OCI-LY1 (cell line): ENCODE measurements at regions not wholly inside any gene's neighbourhood (a gene's known extent, or its start where the extent isn't known, plus 50 kb on each side); places are given as distances from the start of the nearest gene placed in this dataset.

Experiments used
- EZH2 ChIP-seq: fragments of 200-600 bp; sonication (generic), shearing (Covaris generic); IDR thresholded peaks from 2 replicates; pipeline ENCODE4 v1.8.0; 2017; ENCODE audit warnings: borderline replicate concordance, mixed run types, mild to moderate bottlenecking, antibody characterized with exemption, low read length, moderate library complexity, mixed read lengths
- TF ChIP-seq, protein P1 (sequence below): fragments of 200-600 bp; sonication (generic), shearing (Covaris generic); IDR thresholded peaks from 2 replicates; pipeline ENCODE4 v1.5.1; 2017; ENCODE audit warnings: mild to moderate bottlenecking, antibody characterized with exemption, low read length, moderate library complexity, mixed read lengths

DNA sequence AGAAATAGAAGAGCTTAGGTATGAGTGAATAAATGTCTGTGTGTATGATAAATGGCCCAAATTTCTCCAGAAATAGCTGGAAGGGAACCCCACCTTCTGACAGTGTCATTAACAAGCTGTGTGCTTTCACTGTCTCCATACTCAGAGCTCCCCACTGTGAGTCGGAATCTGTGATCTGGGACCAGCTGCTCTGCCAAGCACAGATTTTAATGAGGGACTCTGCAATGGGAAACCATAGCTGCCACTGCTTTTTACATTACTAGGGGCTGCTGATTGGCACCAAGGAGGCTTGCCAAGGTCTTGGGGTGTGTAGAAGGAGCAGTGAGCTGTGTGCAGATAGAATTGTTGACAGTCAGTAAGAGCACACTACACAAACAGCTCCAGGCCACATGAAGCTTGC is 244.2 kb upstream of the CCDC196 start:
- TF ChIP-seq, protein P1, sequence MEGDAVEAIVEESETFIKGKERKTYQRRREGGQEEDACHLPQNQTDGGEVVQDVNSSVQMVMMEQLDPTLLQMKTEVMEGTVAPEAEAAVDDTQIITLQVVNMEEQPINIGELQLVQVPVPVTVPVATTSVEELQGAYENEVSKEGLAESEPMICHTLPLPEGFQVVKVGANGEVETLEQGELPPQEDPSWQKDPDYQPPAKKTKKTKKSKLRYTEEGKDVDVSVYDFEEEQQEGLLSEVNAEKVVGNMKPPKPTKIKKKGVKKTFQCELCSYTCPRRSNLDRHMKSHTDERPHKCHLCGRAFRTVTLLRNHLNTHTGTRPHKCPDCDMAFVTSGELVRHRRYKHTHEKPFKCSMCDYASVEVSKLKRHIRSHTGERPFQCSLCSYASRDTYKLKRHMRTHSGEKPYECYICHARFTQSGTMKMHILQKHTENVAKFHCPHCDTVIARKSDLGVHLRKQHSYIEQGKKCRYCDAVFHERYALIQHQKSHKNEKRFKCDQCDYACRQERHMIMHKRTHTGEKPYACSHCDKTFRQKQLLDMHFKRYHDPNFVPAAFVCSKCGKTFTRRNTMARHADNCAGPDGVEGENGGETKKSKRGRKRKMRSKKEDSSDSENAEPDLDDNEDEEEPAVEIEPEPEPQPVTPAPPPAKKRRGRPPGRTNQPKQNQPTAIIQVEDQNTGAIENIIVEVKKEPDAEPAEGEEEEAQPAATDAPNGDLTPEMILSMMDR = no peak
- no peak for TF ChIP-seq EZH2
